PC-3 (cell line): ENCODE measurements at regions not wholly inside any gene's neighbourhood (a gene's known extent, or its start where the extent isn't known, plus 50 kb on each side); places are given as distances from the start of the nearest gene placed in this dataset.

Source experiments
- ATAC-seq: fragments of 200-7000 bp; cut with Tn5 transposase; 2 replicates; pipeline ENCODE4 v1.9.1; 2020; ENCODE audit warnings: mild to moderate bottlenecking, moderate library complexity
- BruUV-seq: library from RNA; stranded (reverse); fragments of 400-500 nt; replicated peaks from 2 replicates; lab custom pipeline; 2021; lab: Mats Ljungman, UMichigan
- CTCF ChIA-PET: fragments of 300-600 bp; sonication (Branson Sonifier 250); formaldehyde crosslinking; loops from one replicate; lab custom pipeline; 2022; ENCODE audit warnings: antibody characterized with exemption; lab: Charles Lee
- POLR2A ChIA-PET: fragments of 300-600 bp; sonication (Branson Sonifier 250); formaldehyde crosslinking; loops from one replicate; lab custom pipeline; 2022; ENCODE audit warnings: antibody characterized with exemption; ENCODE audit not compliant: unreplicated experiment; lab: Charles Lee
- DNase-seq: peaks from one replicate; pipeline ENCODE4 v3.0.0-alpha.2; 2015
- H2AFZ ChIP-seq: fragments of 300-600 bp; sonication (generic); 2 replicates; pipeline ENCODE4 v1.6.0; 2016; ENCODE audit warnings: antibody characterized with exemption, low read length
- H3F3A ChIP-seq: fragments of 300-600 bp; sonication (generic); one replicate; pipeline ENCODE4 v1.6.0; 2017; ENCODE audit warnings: antibody characterized with exemption, low read length, control low read depth, mild to moderate bottlenecking; ENCODE audit not compliant: unreplicated experiment
- H3K27ac ChIP-seq: fragments of 300-600 bp; sonication (generic); 2 replicates; pipeline ENCODE4 v1.5.1; 2016; ENCODE audit warnings: mild to moderate bottlenecking, low read length
- H3K27me3 ChIP-seq: fragments of 300-600 bp; sonication (generic); 2 replicates; pipeline ENCODE4 v1.6.1; 2016; ENCODE audit warnings: low read length, mixed read lengths
- H3K36me3 ChIP-seq: fragments of 300-600 bp; sonication (generic); 2 replicates; pipeline ENCODE4 v1.6.1; 2016; ENCODE audit warnings: low read depth, mixed run types, low read length, mixed read lengths
- H3K4me1 ChIP-seq: fragments of 300-600 bp; sonication (generic); 2 replicates; pipeline ENCODE4 v1.5.1; 2016; ENCODE audit warnings: low read length; ENCODE audit not compliant: insufficient read depth
- H3K4me2 ChIP-seq: fragments of 300-600 bp; sonication (generic); 2 replicates; pipeline ENCODE4 v1.6.0; 2016; ENCODE audit warnings: low read length
- H3K4me3 ChIP-seq: fragments of 300-600 bp; sonication (generic); 2 replicates; pipeline ENCODE4 v1.5.1; 2016; ENCODE audit warnings: mild to moderate bottlenecking, low read length, mixed read lengths
- H3K79me2 ChIP-seq: fragments of 300-600 bp; sonication (generic); 2 replicates; pipeline ENCODE4 v1.6.1; 2017; ENCODE audit warnings: low read length, mixed read lengths
- H3K9ac ChIP-seq: fragments of 300-600 bp; sonication (generic); 2 replicates; pipeline ENCODE4 v1.6.0; 2016; ENCODE audit warnings: mild to moderate bottlenecking, low read length
- H3K9me2 ChIP-seq: fragments of 300-600 bp; sonication (generic); replicated peaks from 2 replicates; pipeline ENCODE4 v1.6.1; 2016; ENCODE audit warnings: mixed run types, low read length, mixed read lengths
- H3K9me3 ChIP-seq: fragments of 300-600 bp; sonication (generic); 2 replicates; pipeline ENCODE4 v1.6.1; 2016; ENCODE audit warnings: low read length, mixed read lengths
- H4K20me1 ChIP-seq: fragments of 300-600 bp; sonication (generic); 2 replicates; pipeline ENCODE4 v1.6.1; 2016; ENCODE audit warnings: low read length, mixed read lengths
- CTCF ChIP-seq: fragments of 300-600 bp; sonication (generic); conservative IDR thresholded peaks from 2 replicates; pipeline ENCODE4 v1.5.1; 2017; ENCODE audit warnings: antibody characterized with exemption, low read depth, mild to moderate bottlenecking, low read length
- EZH2 ChIP-seq: fragments of 300-600 bp; sonication (generic); IDR thresholded peaks from one replicate; pipeline ENCODE4 v1.6.1; 2017; ENCODE audit warnings: antibody characterized with exemption, mild to moderate bottlenecking, low read length; ENCODE audit not compliant: unreplicated experiment
- EZH2phosphoT487 ChIP-seq: fragments of 300-600 bp; sonication (generic); IDR thresholded peaks from 2 replicates; pipeline ENCODE4 v1.6.1; 2018; ENCODE audit warnings: mild to moderate bottlenecking, antibody characterized with exemption, low read length, borderline replicate concordance
- intact Hi-C: fragments of 100-400 bp; cut with micrococcal nuclease; formaldehyde crosslinking; loops from 2 replicates; pipeline ENCODE4 v1.9.0; 2023

- POLR2A ChIA-PET: interaction anchor here (0.6 kb wide), 1 partner anchor 745 kb away, joined by 3 read pairs; no protein-coding TSS in a partner anchor
- DNase-seq (no peak), ATAC-seq (no peak)
- Histone ChIP-seq H3K4me3 (no peak overlapping the region), H3K9me2 (no peaks in the 10 kb centered on the region), H3F3A (no peaks in the 10 kb centered on the region), H3K9ac (no peak overlapping the region), H3K4me2 (no peak overlapping the region), H2AFZ (no peak overlapping the region), H3K36me3 (no peaks in the 10 kb centered on the region), H3K9me3 (no peaks in the 10 kb centered on the region), H3K4me1 (no peaks in the 10 kb centered on the region), H4K20me1 (no peaks in the 10 kb centered on the region), H3K27me3 (peaks cover 19% of the 10 kb centered on the region; the same call in 1 of the 2 replicates), H3K27ac (no peak overlapping the region), H3K79me2 (no peaks in the 10 kb centered on the region)
- BruUV-seq: no TSS peak
- CTCF ChIA-PET: no interaction called here
- intact Hi-C loops: no loop called here
- TF ChIP-seq CTCF (no peak), EZH2 (no peak), EZH2phosphoT487 (no peak)
These were observed 278.5 kb upstream of the UMPS start for GRCh38 chr3:124451630-124452317.

- no peak for TF ChIP-seq EZH2phosphoT487
- TF ChIP-seq CTCF: no peak
- no peak for TF ChIP-seq EZH2
- ATAC-seq: no peak
These were observed 277.1 kb upstream of the UMPS start for GRCh38 chr3:124453189-124453588.

GRCh38 chr3:124455891-124456290 is 274.4 kb upstream of the UMPS start:
- intact Hi-C loops: no loop called here
- Histone ChIP-seq H2AFZ (no peak overlapping the region), H3K9ac (no peak overlapping the region), H3K79me2 (no peaks in the 10 kb centered on the region), H3K9me2 (no peaks in the 10 kb centered on the region), H3F3A (no peaks in the 10 kb centered on the region), H3K36me3 (no peaks in the 10 kb centered on the region), H3K4me2 (no peak overlapping the region), H3K4me3 (no peak overlapping the region), H3K27ac (no peak overlapping the region), H3K4me1 (0 out of 2 replicates have a peak, but pooled peaks cover 4% of the 10 kb centered on the region), H4K20me1 (no peaks in the 10 kb centered on the region), H3K9me3 (no peaks in the 10 kb centered on the region), H3K27me3 (0 out of 2 replicates have a peak, but pooled peaks cover 4% of the 10 kb centered on the region)
- ChIA-PET POLR2A (no interaction called here), CTCF (interaction anchor here (0.5 kb wide), 1 partner anchor 104 kb away, joined by 4 read pairs; no protein-coding TSS in a partner anchor)
- DNase-seq: no peak
- TF ChIP-seq EZH2phosphoT487 (no peak), CTCF (no peak), EZH2 (no peak)
- ATAC-seq: no peak
- BruUV-seq: no TSS peak

More at GRCh38 chr3:124453189-124453588, 277.1 kb upstream of the UMPS start:
- intact Hi-C loops: no loop called here
- Histone ChIP-seq H2AFZ (no peak overlapping the region), H3K27ac (no peak overlapping the region), H3K9me3 (no peaks in the 10 kb centered on the region), H3K36me3 (no peaks in the 10 kb centered on the region), H3K4me2 (no peak overlapping the region), H4K20me1 (no peaks in the 10 kb centered on the region), H3K9ac (no peak overlapping the region), H3K9me2 (no peaks in the 10 kb centered on the region), H3K27me3 (peaks cover 15% of the 10 kb centered on the region; the same call in 1 of the 2 replicates), H3K4me1 (no peaks in the 10 kb centered on the region), H3K4me3 (no peak overlapping the region), H3F3A (no peaks in the 10 kb centered on the region), H3K79me2 (no peaks in the 10 kb centered on the region)
- ChIA-PET POLR2A (no interaction called here), CTCF (no interaction called here)
- DNase-seq: no peak
- BruUV-seq: no TSS peak
